ENCODE measurements at regions not wholly inside any gene's neighbourhood (a gene's known extent, or its start where the extent isn't known, plus 50 kb on each side); places are given as distances from the start of the nearest gene placed in this dataset.

DNA sequence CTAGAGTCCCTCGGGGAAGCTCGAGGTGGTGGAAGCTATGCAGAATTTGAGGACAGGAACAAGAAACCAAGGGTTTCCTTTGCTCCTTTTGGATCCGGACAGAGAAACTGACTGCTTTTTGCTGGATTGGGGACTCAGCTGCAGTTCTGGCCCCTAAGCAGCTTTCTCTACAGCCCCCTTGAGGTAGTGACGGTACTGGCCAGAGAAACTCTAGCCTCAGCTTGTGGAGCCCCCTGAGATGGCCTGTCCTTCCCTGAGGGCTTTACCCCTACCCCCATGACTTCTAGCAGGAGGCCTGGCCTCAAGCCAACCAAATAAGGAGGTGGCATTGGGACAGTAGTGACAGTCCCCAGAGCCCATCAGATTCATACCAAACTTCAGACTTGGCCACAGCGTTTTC is 118.1 kb downstream of the IRX5 start:
- no peak overlapping the region for H3K4me2 ChIP-seq (ENCODE audit: low read length)
- no peak overlapping the region for H4K91ac ChIP-seq (ENCODE audit: low read depth, low read length)
- no peak overlapping the region for H3K23ac ChIP-seq (ENCODE audit: low read length)
- H2AFZ ChIP-seq (ENCODE audit: insufficient read depth, low read length, poor library complexity), result no peak overlapping the region
- H3K79me1 ChIP-seq (ENCODE audit: low read length), result no peaks in the 10 kb centered on the region
- H3K9ac ChIP-seq (ENCODE audit: low read length), result no peak overlapping the region
- no peak overlapping the region for H3K4me3 ChIP-seq (ENCODE audit: low read depth, low read length)
- DNase-seq, result no peak
- H4K12ac ChIP-seq (ENCODE audit: low read depth, low read length), result no peak overlapping the region
- H3K18ac ChIP-seq (ENCODE audit: low read length), result no peak overlapping the region
- no peaks in the 10 kb centered on the region for H3K4me1 ChIP-seq (ENCODE audit: control insufficient read depth in 1 of 2, insufficient read depth in 2 of 2, low read length in 2 of 2)
- no CpG with 5 or more reads among the region's 5 CpGs for WGBS (ENCODE audit: extremely low coverage, insufficient coverage, insufficient read length)
- no peak overlapping the region for H4K8ac ChIP-seq (ENCODE audit: low read depth, low read length)
- no peak overlapping the region for H3K14ac ChIP-seq (ENCODE audit: low read length)
- no peaks in the 10 kb centered on the region for H3K36me3 ChIP-seq (ENCODE audit: control insufficient read depth in 1 of 2, insufficient read depth in 2 of 2, low read length in 2 of 2)
- no peak overlapping the region for H3K4ac ChIP-seq (ENCODE audit: low read depth, low read length)
- no peak overlapping the region for H3K27ac ChIP-seq (ENCODE audit: low read depth, low read length)
- peaks cover 5% of the 10 kb centered on the region for H3K9me3 ChIP-seq (ENCODE audit: insufficient read depth, low read depth, low read length)
- H2BK12ac ChIP-seq (ENCODE audit: low read length), result no peak overlapping the region
- no peaks in the 10 kb centered on the region for H3K79me2 ChIP-seq (ENCODE audit: control insufficient read depth, insufficient read depth, low read length, poor library complexity)
- no peak overlapping the region for H2BK5ac ChIP-seq (ENCODE audit: low read depth, low read length, poor library complexity)
- H3K27me3 ChIP-seq (ENCODE audit: insufficient read depth, low read length), result no peaks in the 10 kb centered on the region
- H2AK5ac ChIP-seq (ENCODE audit: low read length), result no peak overlapping the region
- H2BK120ac ChIP-seq (ENCODE audit: insufficient read depth, low read length, poor library complexity), result no peak overlapping the region

DNA sequence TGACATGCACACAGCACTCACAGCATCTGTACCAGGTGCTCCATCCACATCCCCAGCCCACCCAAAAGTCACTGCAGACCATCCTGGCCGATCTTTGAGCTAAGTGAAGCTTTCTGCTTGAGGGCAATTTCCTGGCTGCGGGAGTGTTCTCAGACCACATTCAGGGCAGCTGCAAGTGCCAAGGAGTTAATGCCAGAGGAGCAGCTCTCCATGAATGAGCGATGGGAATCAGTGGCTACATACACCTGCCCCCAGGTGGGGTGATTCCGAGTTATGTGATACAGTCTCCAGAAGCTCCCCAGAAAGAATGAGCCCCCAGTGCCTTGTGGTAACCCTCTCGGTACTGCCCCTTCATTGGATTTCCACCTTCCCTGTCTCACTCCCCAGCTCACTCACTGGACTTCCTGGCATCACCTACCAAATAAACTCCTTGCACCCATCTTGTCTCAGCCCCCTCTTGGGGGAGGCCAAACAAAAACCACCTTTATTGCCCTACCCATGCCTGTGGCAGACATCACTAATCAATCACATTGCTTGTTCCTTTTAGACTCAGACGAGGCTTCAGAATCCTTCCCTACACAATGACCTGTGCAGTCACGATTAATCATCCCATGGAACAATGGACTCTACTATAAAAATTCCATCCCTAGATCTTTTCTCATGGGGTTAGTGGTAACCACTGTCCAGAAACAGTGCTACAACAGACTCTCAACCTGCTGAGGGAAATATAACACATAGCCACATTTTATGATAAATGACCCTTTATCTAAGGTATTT is 121.1 kb downstream of the IRX5 start:
- no peaks in the 10 kb centered on the region for H3K36me3 ChIP-seq (ENCODE audit: control insufficient read depth in 1 of 2, insufficient read depth in 2 of 2, low read length in 2 of 2)
- H4K8ac ChIP-seq (ENCODE audit: low read depth, low read length), result no peak overlapping the region
- H3K18ac ChIP-seq (ENCODE audit: low read length), result no peak overlapping the region
- no peak overlapping the region for H3K9ac ChIP-seq (ENCODE audit: low read length)
- no peak overlapping the region for H3K27ac ChIP-seq (ENCODE audit: low read depth, low read length)
- H3K9me3 ChIP-seq (ENCODE audit: insufficient read depth, low read depth, low read length), result peaks cover 11% of the 10 kb centered on the region
- no peak overlapping the region for H3K4ac ChIP-seq (ENCODE audit: low read depth, low read length)
- no peaks in the 10 kb centered on the region for H3K79me2 ChIP-seq (ENCODE audit: control insufficient read depth, insufficient read depth, low read length, poor library complexity)
- WGBS (ENCODE audit: extremely low coverage, insufficient coverage, insufficient read length), result no CpG with 5 or more reads among the region's 7 CpGs
- no peaks in the 10 kb centered on the region for H3K4me1 ChIP-seq (ENCODE audit: control insufficient read depth in 1 of 2, insufficient read depth in 2 of 2, low read length in 2 of 2)
- no peak overlapping the region for H3K4me2 ChIP-seq (ENCODE audit: low read length)
- no peak overlapping the region for H3K4me3 ChIP-seq (ENCODE audit: low read depth, low read length)
- no peak overlapping the region for H3K23ac ChIP-seq (ENCODE audit: low read length)
- no peak overlapping the region for H2AK5ac ChIP-seq (ENCODE audit: low read length)
- H2BK5ac ChIP-seq (ENCODE audit: low read depth, low read length, poor library complexity), result no peak overlapping the region
- no peak overlapping the region for H2BK120ac ChIP-seq (ENCODE audit: insufficient read depth, low read length, poor library complexity)
- no peak overlapping the region for H2BK12ac ChIP-seq (ENCODE audit: low read length)
- no peak overlapping the region for H4K12ac ChIP-seq (ENCODE audit: low read depth, low read length)
- no peak overlapping the region for H2AFZ ChIP-seq (ENCODE audit: insufficient read depth, low read length, poor library complexity)
- peaks cover 9% of the 10 kb centered on the region for H3K27me3 ChIP-seq (ENCODE audit: insufficient read depth, low read length)
- no peak for DNase-seq
- no peak overlapping the region for H3K14ac ChIP-seq (ENCODE audit: low read length)
- no peak overlapping the region for H4K91ac ChIP-seq (ENCODE audit: low read depth, low read length)
- H3K79me1 ChIP-seq (ENCODE audit: low read length), result no peaks in the 10 kb centered on the region

DNA sequence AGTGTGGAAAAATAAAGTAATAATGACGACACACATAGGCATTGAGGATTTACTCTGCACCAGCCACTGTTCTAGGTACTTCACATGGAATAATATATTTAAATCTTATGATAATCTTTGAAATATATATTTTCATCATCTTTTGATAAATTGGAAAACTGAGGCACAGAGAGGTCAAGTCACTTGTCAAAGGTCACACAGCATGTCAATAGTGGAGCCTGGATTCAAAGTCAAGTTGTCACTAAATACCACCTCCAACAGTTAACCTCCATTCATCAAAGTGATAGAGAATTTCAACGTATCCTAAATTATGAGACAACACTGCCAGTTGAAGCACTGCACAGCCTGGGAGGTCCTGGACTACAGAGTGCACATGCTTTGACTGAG is 121.7 kb downstream of the IRX5 start:
- Histone ChIP-seq H3K9ac (ENCODE audit: low read length) (no peak overlapping the region), H3K79me1 (ENCODE audit: low read length) (no peaks in the 10 kb centered on the region), H3K79me2 (ENCODE audit: control insufficient read depth, insufficient read depth, low read length, poor library complexity) (no peaks in the 10 kb centered on the region), H3K18ac (ENCODE audit: low read length) (no peak overlapping the region), H4K8ac (ENCODE audit: low read depth, low read length) (no peak overlapping the region), H3K36me3 (ENCODE audit: control insufficient read depth in 1 of 2, insufficient read depth in 2 of 2, low read length in 2 of 2) (no peaks in the 10 kb centered on the region), H2BK12ac (ENCODE audit: low read length) (no peak overlapping the region), H3K14ac (ENCODE audit: low read length) (no peak overlapping the region), H3K4ac (ENCODE audit: low read depth, low read length) (no peak overlapping the region), H4K12ac (ENCODE audit: low read depth, low read length) (no peak overlapping the region), H2AK5ac (ENCODE audit: low read length) (no peak overlapping the region), H3K4me3 (ENCODE audit: low read depth, low read length) (no peak overlapping the region), H3K23ac (ENCODE audit: low read length) (no peak overlapping the region), H2BK5ac (ENCODE audit: low read depth, low read length, poor library complexity) (no peak overlapping the region), H3K9me3 (ENCODE audit: insufficient read depth, low read depth, low read length) (peaks cover 10% of the 10 kb centered on the region), H3K27ac (ENCODE audit: low read depth, low read length) (no peak overlapping the region), H2AFZ (ENCODE audit: insufficient read depth, low read length, poor library complexity) (no peak overlapping the region), H3K4me2 (ENCODE audit: low read length) (no peak overlapping the region), H3K27me3 (ENCODE audit: insufficient read depth, low read length) (peaks cover 15% of the 10 kb centered on the region), H3K4me1 (ENCODE audit: control insufficient read depth in 1 of 2, insufficient read depth in 2 of 2, low read length in 2 of 2) (no peaks in the 10 kb centered on the region), H4K91ac (ENCODE audit: low read depth, low read length) (no peak overlapping the region), H2BK120ac (ENCODE audit: insufficient read depth, low read length, poor library complexity) (no peak overlapping the region)
- DNase-seq, result no peak
- WGBS (ENCODE audit: extremely low coverage, insufficient coverage, insufficient read length), result no CpG with 5 or more reads among the region's 2 CpGs

DNA sequence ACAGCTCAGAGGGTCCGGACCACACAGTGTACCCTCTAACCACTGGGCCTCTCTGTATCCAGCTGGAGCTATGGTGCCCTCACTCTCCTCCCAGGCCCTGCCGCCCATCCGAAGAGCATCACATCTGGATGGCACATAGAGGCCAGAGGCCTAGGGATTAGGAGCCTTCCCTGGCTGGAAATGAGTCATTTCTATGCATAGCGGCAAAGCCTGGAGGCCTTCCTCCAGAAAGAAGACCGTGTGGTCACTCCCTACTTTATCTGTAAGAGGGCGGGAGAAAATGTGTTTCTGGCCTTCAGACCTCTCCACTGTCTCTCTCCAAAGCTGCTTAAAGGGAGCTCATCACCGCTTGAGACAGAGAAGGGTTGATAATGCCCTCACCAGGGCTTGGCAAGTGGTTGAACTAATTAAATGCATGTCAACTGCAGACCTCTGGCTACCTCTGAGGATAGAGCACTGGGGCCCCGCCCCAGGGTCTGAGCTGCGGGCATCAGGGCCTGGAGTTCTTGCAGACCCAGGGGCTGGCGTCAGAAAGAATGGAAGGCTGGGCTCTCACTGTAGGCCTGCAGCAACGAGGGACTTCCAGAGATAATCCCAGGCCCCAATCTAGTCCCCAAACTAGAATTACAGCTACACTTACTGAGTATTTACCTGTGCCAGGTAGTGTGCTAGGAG is 122.2 kb downstream of the IRX5 start:
- Histone ChIP-seq H2BK5ac (ENCODE audit: low read depth, low read length, poor library complexity) (no peak overlapping the region), H4K12ac (ENCODE audit: low read depth, low read length) (no peak overlapping the region), H3K4me3 (ENCODE audit: low read depth, low read length) (no peak overlapping the region), H3K4ac (ENCODE audit: low read depth, low read length) (no peak overlapping the region), H2AFZ (ENCODE audit: insufficient read depth, low read length, poor library complexity) (no peak overlapping the region), H3K9me3 (ENCODE audit: insufficient read depth, low read depth, low read length) (peaks cover 8% of the 10 kb centered on the region), H3K79me2 (ENCODE audit: control insufficient read depth, insufficient read depth, low read length, poor library complexity) (no peaks in the 10 kb centered on the region), H3K18ac (ENCODE audit: low read length) (no peak overlapping the region), H4K91ac (ENCODE audit: low read depth, low read length) (no peak overlapping the region), H3K4me2 (ENCODE audit: low read length) (no peak overlapping the region), H4K8ac (ENCODE audit: low read depth, low read length) (no peak overlapping the region), H3K27me3 (ENCODE audit: insufficient read depth, low read length) (peaks cover 20% of the 10 kb centered on the region), H2BK120ac (ENCODE audit: insufficient read depth, low read length, poor library complexity) (no peak overlapping the region), H2AK5ac (ENCODE audit: low read length) (no peak overlapping the region), H3K36me3 (ENCODE audit: control insufficient read depth in 1 of 2, insufficient read depth in 2 of 2, low read length in 2 of 2) (no peaks in the 10 kb centered on the region), H2BK12ac (ENCODE audit: low read length) (no peak overlapping the region), H3K4me1 (ENCODE audit: control insufficient read depth in 1 of 2, insufficient read depth in 2 of 2, low read length in 2 of 2) (no peaks in the 10 kb centered on the region), H3K79me1 (ENCODE audit: low read length) (no peaks in the 10 kb centered on the region), H3K23ac (ENCODE audit: low read length) (no peak overlapping the region), H3K9ac (ENCODE audit: low read length) (no peak overlapping the region), H3K14ac (ENCODE audit: low read length) (no peak overlapping the region), H3K27ac (ENCODE audit: low read depth, low read length) (no peak overlapping the region)
- no peak for DNase-seq
- WGBS (ENCODE audit: extremely low coverage, insufficient coverage, insufficient read length), result no CpG with 5 or more reads among the region's 11 CpGs
